Tibial artery (tissue), 4 donors: ENCODE measurements at regions not wholly inside any gene's neighbourhood (a gene's known extent, or its start where the extent isn't known, plus 50 kb on each side); places are given as distances from the start of the nearest gene placed in this dataset.

Experiments
- DNase-seq, 2 donors: peaks; one replicate each; pipeline ENCODE4 v3.0.0-alpha.2; 2019
- H3K27ac ChIP-seq, 2 donors: fragments of 200-600 bp; sonication (generic) in 1 of 2; 1 replicate in 1 of 2; 2 replicates in 1 of 2; pipeline ENCODE4 v1.5.1; 2018 to 2019; ENCODE audit warnings: mild to moderate bottlenecking in 1 of 2
- H3K27me3 ChIP-seq, 2 donors: fragments of 200-600 bp; sonication (generic) in 1 of 2; one replicate each; pipeline versions ENCODE4 v1.5.1 to v1.6.0; 2016 to 2019
- H3K36me3 ChIP-seq, 3 donors: fragments of 200-600 bp; sonication (generic) in 2 of 3; one replicate each; pipeline ENCODE4 v1.5.1; 2016 to 2019; ENCODE audit warnings: mild to moderate bottlenecking in 2 of 3
- H3K4me1 ChIP-seq, 4 donors: fragments of 200-600 bp; sonication (generic) in 2 of 4; 1 replicate in 3 of 4; 2 replicates in 1 of 4; pipeline ENCODE4 v1.5.1; 2016 to 2019
- H3K4me3 ChIP-seq, 2 donors: fragments of 200-600 bp; sonication (generic) in 1 of 2; 1 replicate in 1 of 2; 2 replicates in 1 of 2; pipeline ENCODE4 v1.5.1; 2018 to 2019; ENCODE audit warnings: mild to moderate bottlenecking in 2 of 2
- H3K9me3 ChIP-seq, 3 donors: fragments of 200-600 bp; sonication (generic) in 1 of 3; one replicate each; pipeline ENCODE4 v1.5.1; 2016 to 2019
- CTCF ChIP-seq, 2 experiments: fragments of 200-600 bp in 1 of 2; fragments of 450-650 bp in 1 of 2; IDR thresholded peaks; one replicate each; pipeline ENCODE4 v1.5.1; 2017 to 2019; ENCODE audit warnings: antibody characterized with exemption in 2 of 2, mild to moderate bottlenecking in 1 of 2, moderate library complexity in 1 of 2
- intact Hi-C: fragments of 100-400 bp; cut with DNase I; formaldehyde crosslinking; loops from one replicate; pipeline ENCODE4 v1.15.0; 2023; ENCODE audit warnings: low total_unique reads

- DNase-seq: no peak
- Histone ChIP-seq H3K27me3 (no peaks in the 10 kb centered on the region), H3K4me3 (no peak overlapping the region), H3K4me1 (no peaks in the 10 kb centered on the region), H3K9me3 (peaks cover 0 to 5% (median 0%) of the 10 kb centered on the region in 3 donors), H3K27ac (no peak overlapping the region), H3K36me3 (no peaks in the 10 kb centered on the region)
- intact Hi-C loops: no loop called here
- no peak for TF ChIP-seq CTCF (IDR thresholded peaks at IDR 0.05)
Observed at GRCh38 chr2:129377078-129377469, 602.4 kb upstream of the RAB6C start.

- no peak for TF ChIP-seq CTCF (IDR thresholded peaks at IDR 0.05)
Observed at GRCh38 chr2:129378186-129378585, 601.3 kb upstream of the RAB6C start.

GRCh38 chr2:129379411-129379810 lies 600.1 kb upstream of the RAB6C start:
- H3K27ac ChIP-seq: no peak overlapping the region
- no peaks in the 10 kb centered on the region for H3K27me3 ChIP-seq
- no peak overlapping the region for H3K4me3 ChIP-seq
- no peaks in the 10 kb centered on the region for H3K36me3 ChIP-seq
- TF ChIP-seq CTCF (IDR thresholded peaks at IDR 0.05): no peak
- intact Hi-C loops: no loop called here
- H3K4me1 ChIP-seq: no peaks in the 10 kb centered on the region
- H3K9me3 ChIP-seq: peaks cover 0 to 5% (median 0%) of the 10 kb centered on the region in 3 donors
- no peak for DNase-seq

More at GRCh38 chr2:129378186-129378585, 601.3 kb upstream of the RAB6C start:
- H3K27me3 ChIP-seq: no peaks in the 10 kb centered on the region
- no peaks in the 10 kb centered on the region for H3K4me1 ChIP-seq
- H3K4me3 ChIP-seq: no peak overlapping the region
- DNase-seq: no peak
- H3K36me3 ChIP-seq: no peaks in the 10 kb centered on the region
- peaks cover 0 to 5% (median 0%) of the 10 kb centered on the region in 3 donors for H3K9me3 ChIP-seq
- intact Hi-C loops: no loop called here
- H3K27ac ChIP-seq: no peak overlapping the region

GRCh38 chr2:129381789-129382188 lies 597.7 kb upstream of the RAB6C start:
- no peak for TF ChIP-seq CTCF (IDR thresholded peaks at IDR 0.05)
- intact Hi-C loops: no loop called here
- Histone ChIP-seq H3K27me3 (no peaks in the 10 kb centered on the region), H3K36me3 (no peaks in the 10 kb centered on the region), H3K9me3 (peaks cover 0 to 5% (median 0%) of the 10 kb centered on the region in 3 donors), H3K4me1 (no peaks in the 10 kb centered on the region), H3K27ac (no peak overlapping the region), H3K4me3 (no peak overlapping the region)
- no peak for DNase-seq

GRCh38 chr2:129388870-129389269 lies 590.6 kb upstream of the RAB6C start:
- H3K4me3 ChIP-seq: no peak overlapping the region
- no peaks in the 10 kb centered on the region for H3K4me1 ChIP-seq
- TF ChIP-seq CTCF (IDR thresholded peaks at IDR 0.05): no peak
- no peaks in the 10 kb centered on the region for H3K9me3 ChIP-seq
- no peak overlapping the region for H3K27ac ChIP-seq
- H3K27me3 ChIP-seq: no peaks in the 10 kb centered on the region
- no peak for DNase-seq
- H3K36me3 ChIP-seq: no peaks in the 10 kb centered on the region
- intact Hi-C loops: no loop called here

- H3K27ac ChIP-seq: no peak overlapping the region
- no peak for DNase-seq
- H3K36me3 ChIP-seq: no peaks in the 10 kb centered on the region
- intact Hi-C loops: no loop called here
- H3K4me1 ChIP-seq: no peaks in the 10 kb centered on the region
- no peaks in the 10 kb centered on the region for H3K27me3 ChIP-seq
- H3K9me3 ChIP-seq: no peaks in the 10 kb centered on the region
- H3K4me3 ChIP-seq: no peak overlapping the region
- TF ChIP-seq CTCF (IDR thresholded peaks at IDR 0.05): no peak
Observed at GRCh38 chr2:129393816-129394215, 585.6 kb upstream of the RAB6C start.
